BLaER1 (cell line): ENCODE measurements at regions not wholly inside any gene's neighbourhood (a gene's known extent, or its start where the extent isn't known, plus 50 kb on each side); places are given as distances from the start of the nearest gene placed in this dataset.
"Not testable (repeated sequence)": the region's sequence is repeated elsewhere in the genome, so short reads cannot be mapped to it uniquely, and the experiment has no call there.

Source experiments
- H3K27ac ChIP-seq: shearing (Covaris generic); formaldehyde crosslinking; 2 replicates; pipeline ENCODE4 v1.8.1; 2022
- H3K27me3 ChIP-seq: shearing (Covaris generic); formaldehyde crosslinking; 2 replicates; pipeline ENCODE4 v1.8.1; 2022
- H3K36me3 ChIP-seq: shearing (Covaris generic); formaldehyde crosslinking; 2 replicates; pipeline ENCODE4 v1.8.1; 2022
- H3K4me1 ChIP-seq: shearing (Covaris generic); formaldehyde crosslinking; 2 replicates; pipeline ENCODE4 v1.8.1; 2022
- H3K4me2 ChIP-seq: shearing (Covaris generic); formaldehyde crosslinking; 2 replicates; pipeline ENCODE4 v1.8.1; 2022
- H3K4me3 ChIP-seq: shearing (Covaris generic); formaldehyde crosslinking; 2 replicates; pipeline ENCODE4 v1.8.1; 2022
- H3K9ac ChIP-seq: shearing (Covaris generic); formaldehyde crosslinking; 2 replicates; pipeline ENCODE4 v1.8.1; 2022
- H3K9me3 ChIP-seq: shearing (Covaris generic); formaldehyde crosslinking; 2 replicates; pipeline ENCODE4 v1.8.1; 2022
- H4K20me1 ChIP-seq: shearing (Covaris generic); formaldehyde crosslinking; 2 replicates; pipeline ENCODE4 v1.8.1; 2022
- Cebpa-rat ChIP-seq: shearing (Covaris generic); IDR thresholded peaks from 2 replicates; pipeline ENCODE4 v1.8.1; 2022

DNA sequence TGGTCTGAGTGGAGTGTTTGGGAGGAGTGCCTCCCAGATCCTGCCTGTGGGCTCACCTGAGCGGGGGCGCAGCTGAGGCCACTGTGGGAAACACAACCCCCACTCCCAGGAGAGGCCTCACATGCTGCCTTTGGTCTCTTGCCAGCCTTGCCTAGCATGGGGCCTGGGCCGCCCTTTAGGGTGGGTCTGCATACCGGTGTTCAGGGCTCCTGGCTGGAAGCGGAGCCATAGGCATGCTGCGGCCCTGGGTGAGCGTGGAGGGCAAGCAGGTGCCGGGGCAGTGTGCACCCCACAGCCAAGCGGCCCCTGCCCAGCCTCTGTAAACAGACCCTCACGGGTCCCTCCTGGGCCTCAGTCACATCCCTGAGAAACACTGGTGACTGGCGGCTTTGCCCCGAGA is 255.3 kb downstream of the ANKRD30B start:
- peaks cover 31% of the 10 kb centered on the region for H3K9me3 ChIP-seq
- not testable (repeated sequence) for H3K27ac ChIP-seq, H3K4me2 ChIP-seq, H4K20me1 ChIP-seq, H3K9ac ChIP-seq, H3K36me3 ChIP-seq, H3K27me3 ChIP-seq, H3K4me3 ChIP-seq, H3K4me1 ChIP-seq

DNA sequence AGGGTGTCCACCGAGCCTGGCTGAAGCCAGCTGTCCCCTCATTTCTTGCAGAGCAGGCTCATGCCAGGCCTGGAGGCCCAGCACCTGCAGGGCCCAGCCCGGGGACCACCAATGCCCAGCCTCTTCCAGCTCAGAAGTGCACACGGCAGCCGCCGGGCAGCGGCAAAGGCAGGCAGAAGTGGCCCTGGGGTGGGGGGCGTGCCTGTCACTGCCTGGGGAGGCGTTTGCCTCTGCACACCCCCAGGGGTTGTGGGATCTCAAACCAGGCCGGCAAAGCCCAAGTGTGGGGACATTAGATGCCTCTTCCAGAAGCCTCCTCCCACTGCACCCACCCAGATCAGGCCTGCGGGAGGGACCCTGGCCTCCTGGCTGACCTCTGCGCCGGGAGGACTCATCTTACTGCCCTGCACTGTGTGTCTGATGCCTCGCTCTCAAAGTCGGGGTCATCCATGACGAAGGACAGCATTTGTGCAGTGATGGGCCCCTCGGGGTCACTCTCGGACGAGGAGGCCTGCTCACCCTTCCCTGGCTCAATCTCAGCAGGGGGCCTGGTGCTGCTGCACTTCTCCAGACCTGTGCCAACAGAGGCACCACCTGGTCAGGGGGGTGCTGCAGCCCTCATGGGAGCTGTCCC is 255.8 kb downstream of the ANKRD30B start:
- not testable (repeated sequence) for H4K20me1 ChIP-seq, H3K27ac ChIP-seq, H3K27me3 ChIP-seq, H3K4me3 ChIP-seq, H3K36me3 ChIP-seq, H3K9ac ChIP-seq, H3K4me2 ChIP-seq, H3K4me1 ChIP-seq
- peaks cover 26% of the 10 kb centered on the region for H3K9me3 ChIP-seq

DNA sequence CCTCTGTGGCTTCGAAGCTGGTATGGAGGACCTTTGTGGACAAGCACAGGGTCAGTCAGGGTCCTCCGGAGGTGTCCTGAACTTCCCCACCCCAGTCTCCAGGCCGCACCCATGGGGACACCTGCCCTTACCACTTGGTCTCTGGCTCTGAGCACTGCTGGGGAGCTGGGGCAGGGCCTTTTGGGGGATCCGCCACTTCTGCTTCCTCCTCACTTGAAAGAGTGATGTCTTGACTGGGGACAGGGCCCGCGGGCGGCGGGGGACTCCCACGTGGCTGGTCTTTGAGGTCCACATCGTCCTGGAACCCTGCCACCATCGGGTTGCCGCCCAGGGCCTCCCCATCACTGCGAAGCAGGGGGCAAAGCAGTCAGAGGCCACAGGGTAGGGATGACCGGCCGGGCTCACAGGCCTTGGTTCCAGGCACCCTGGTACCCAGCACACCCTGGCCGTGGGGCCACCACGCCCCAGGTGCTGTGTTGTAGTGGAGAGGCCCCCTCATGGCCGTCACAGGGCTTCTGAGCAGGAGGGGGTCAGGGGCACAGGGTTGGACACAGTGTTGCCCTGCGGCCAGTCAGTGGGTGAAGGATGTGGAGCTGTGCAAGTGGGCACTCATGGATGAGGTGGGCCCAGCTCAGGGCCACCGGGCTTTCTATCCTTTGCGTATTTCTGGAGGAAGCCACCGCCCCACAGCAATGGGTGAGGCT is 256.4 kb downstream of the ANKRD30B start:
- not testable (repeated sequence) for H3K4me3 ChIP-seq, H3K9ac ChIP-seq, H3K36me3 ChIP-seq, H3K27ac ChIP-seq, H3K27me3 ChIP-seq, H3K4me1 ChIP-seq, H4K20me1 ChIP-seq, H3K4me2 ChIP-seq
- H3K9me3 ChIP-seq, result peaks cover 19% of the 10 kb centered on the region

DNA sequence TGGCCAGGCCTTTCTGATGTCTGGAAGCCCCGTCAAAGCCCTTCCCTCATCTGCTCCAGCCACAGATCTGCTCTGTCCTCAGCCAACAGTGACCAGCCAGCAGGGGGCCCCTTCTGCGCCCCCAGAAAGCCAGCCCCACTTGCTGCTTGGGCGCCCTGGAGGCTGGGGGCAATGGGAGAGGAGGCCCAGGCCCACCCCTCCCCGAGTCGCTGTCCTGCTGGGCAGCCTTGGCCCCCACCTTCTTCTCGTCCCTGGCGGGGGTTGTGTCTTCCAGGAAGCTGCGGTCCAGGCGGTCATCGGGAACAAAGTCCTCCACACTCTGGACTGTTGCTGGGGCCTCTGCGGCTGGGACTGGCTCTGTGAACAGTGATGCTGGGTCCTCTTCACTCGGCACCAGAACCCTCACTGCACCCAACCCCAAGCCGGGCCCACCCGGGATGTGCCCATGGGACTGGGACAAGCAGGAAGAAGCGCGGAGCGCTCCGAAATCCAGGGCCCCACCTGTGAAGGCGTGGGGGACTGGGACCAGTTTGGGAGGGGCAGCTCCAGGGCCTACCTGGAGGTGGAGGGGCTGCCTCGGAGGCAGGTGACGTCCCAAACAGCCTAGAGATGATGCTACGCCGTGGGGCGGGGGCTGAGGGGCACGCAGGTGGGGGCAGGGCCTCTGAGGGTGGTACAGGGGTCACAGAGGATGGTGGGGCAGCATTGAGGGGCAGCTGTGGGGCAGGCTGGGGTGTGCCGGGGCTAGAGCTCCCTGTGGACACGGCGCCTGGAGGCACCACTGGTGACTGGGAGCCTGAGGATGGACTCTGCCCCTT is 257.6 kb downstream of the ANKRD30B start:
- peaks cover 10% of the 10 kb centered on the region; the same call in 1 of the 2 replicates for H3K9me3 ChIP-seq
- no peak overlapping the region for H3K9ac ChIP-seq
- H3K4me2 ChIP-seq, result no peak overlapping the region
- no peaks in the 10 kb centered on the region for H3K36me3 ChIP-seq
- no peak overlapping the region for H3K4me3 ChIP-seq
- no peaks in the 10 kb centered on the region for H3K27me3 ChIP-seq
- TF ChIP-seq Cebpa-rat, result no peak
- H3K4me1 ChIP-seq, result no peaks in the 10 kb centered on the region
- no peaks in the 10 kb centered on the region for H4K20me1 ChIP-seq
- no peak overlapping the region for H3K27ac ChIP-seq

DNA sequence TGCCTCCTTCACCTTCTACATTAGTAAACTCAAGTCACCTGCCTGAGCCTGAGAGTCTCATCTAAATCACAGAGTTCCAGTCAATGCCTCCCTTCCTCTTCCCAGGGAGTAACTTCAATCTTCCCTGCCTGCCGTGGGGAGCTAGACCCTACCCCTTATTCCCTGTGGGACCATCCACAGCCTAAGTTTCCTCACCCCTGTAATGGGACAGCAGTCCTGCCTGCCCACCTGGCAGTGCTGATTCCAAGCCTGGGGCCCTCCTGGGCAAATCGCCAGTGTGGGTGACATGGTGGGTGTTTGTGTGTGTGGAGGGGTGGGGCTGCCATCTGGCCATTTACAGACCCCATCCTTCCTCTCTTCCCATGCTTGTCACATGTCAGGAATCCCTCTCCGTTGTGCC is 258.6 kb downstream of the ANKRD30B start:
- not testable (repeated sequence) for H3K4me1 ChIP-seq, H3K27me3 ChIP-seq, H4K20me1 ChIP-seq, H3K27ac ChIP-seq, H3K4me3 ChIP-seq, H3K9ac ChIP-seq, H3K4me2 ChIP-seq, H3K36me3 ChIP-seq, H3K9me3 ChIP-seq

DNA sequence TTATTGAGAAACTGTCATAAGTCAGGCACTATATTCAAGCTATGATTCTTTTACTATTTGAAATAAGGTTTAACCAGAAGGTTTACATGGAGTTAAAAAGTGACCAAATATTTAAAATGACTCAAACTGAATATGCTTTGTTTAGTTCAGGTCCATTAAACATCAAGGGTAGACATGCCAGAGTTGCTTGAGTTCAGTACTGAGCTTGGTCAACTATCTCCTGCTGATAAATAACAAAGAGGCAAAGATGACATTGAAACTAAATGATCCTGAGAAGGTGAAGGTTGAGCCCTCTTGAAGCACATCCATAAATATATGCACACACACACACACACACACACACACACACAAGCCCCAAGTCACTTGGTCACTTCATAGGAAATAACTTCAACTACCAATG is 278.1 kb downstream of the ANKRD30B start:
- H3K4me2 ChIP-seq, H3K4me3 ChIP-seq, H3K27me3 ChIP-seq, H3K36me3 ChIP-seq, H3K27ac ChIP-seq, H3K9me3 ChIP-seq, H3K9ac ChIP-seq, H3K4me1 ChIP-seq, H4K20me1 ChIP-seq: not testable (repeated sequence)

DNA sequence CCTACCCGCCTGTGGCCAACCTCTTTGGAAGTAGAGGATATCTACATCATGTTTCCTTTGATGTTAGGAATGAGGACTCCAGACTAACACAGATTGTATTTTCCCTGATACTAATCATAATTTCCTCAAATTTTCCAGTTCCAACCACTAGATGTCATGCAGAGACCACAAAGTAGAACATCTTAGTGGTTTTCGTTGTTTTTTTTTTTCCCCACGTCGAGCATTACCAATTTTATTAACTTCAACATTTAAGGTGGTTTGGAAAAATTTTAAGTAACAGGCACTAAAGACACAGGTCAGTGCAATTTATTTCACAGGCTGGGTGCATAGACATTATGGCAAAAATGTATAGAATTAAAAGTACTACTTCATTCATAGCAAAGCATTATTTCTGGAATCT is 280.1 kb downstream of the ANKRD30B start:
- not testable (repeated sequence) for H3K4me1 ChIP-seq, H3K27me3 ChIP-seq, H3K4me2 ChIP-seq, H3K4me3 ChIP-seq, H4K20me1 ChIP-seq, H3K27ac ChIP-seq, H3K36me3 ChIP-seq, H3K9me3 ChIP-seq, H3K9ac ChIP-seq

DNA sequence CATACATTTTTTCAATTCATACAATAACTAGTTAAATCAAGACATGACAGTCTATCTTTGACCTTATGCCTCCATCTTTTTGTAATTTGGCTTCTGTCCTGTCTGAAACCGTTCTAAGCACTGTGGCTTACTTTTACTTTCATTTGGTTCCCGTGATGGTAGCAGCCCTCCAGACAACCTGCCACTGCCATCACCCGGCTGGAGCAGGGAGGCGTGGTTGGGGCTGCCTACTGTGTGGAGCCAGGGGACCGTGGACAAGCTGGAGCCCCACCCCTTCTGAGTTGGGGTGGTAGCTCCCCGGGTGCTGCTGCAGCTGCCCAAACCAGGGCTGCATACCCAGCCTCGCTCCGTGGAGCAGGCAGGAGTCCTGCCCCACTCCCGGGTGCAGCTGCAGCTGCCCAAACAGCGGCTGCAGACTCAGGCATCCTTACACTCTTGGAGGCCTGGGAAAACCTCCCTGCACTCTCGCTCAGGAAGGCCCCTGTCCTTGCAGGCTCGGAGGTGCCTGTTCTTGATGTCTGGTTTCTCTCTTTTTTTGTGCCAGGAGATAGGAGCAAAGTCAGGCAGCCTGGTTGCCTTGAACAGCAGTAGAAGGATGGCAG is 312.4 kb downstream of the ANKRD30B start:
- H3K9me3 ChIP-seq, H3K4me3 ChIP-seq, H4K20me1 ChIP-seq, H3K4me2 ChIP-seq, H3K27ac ChIP-seq, H3K9ac ChIP-seq, H3K36me3 ChIP-seq, H3K27me3 ChIP-seq, H3K4me1 ChIP-seq: not testable (repeated sequence)

DNA sequence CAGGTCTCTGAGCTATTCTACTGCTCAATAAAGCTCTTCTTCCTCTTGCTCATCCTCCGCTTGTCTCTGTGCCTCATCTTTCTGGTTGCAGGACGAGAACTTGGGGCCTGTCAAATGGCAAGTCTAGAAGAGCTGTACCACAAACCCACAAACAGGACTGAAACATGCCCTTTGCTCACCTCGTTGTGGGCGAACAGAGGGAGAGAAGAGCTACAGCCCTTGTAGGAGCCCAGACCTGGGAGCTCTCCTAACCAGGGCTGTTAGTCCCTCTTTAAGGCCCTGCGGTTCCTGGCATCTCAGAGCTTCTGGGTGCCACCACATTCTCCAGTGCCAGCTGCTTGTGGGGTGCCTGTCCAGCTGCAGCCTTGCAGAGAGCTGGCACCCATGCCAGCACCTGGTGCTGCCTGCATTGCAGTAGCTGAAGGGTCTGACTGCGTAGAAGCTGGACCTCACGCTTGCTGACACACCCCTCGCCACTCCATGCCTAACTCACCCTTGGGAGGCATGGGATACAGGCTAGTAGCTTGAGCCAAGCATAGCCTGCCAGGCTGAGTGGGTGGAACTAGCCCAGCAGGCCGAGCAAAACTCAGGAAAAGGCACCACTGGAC is 313.4 kb downstream of the ANKRD30B start:
- H3K27ac ChIP-seq, H3K4me3 ChIP-seq, H3K36me3 ChIP-seq, H3K9me3 ChIP-seq, H3K4me1 ChIP-seq, H3K4me2 ChIP-seq, H4K20me1 ChIP-seq, H3K27me3 ChIP-seq, H3K9ac ChIP-seq: not testable (repeated sequence)

DNA sequence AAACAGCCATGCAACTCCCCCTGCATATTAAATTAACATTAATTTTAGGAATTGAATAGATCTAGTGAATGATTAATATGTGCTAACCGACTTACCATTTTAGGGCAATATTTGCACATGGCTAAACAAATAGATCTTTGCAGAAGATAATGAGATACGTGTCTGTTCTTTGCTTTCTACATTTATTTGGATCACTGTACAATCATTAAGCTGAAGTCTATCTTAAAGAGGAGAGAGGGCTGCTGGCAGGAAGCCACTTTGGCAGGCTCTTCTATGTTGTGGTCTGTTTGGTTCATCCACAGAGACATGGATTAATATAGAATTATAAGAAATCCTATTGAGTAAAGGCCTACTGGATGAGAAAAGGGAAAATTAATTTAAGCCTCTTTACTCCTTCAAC is 318.5 kb downstream of the ANKRD30B start:
- not testable (repeated sequence) for H3K27me3 ChIP-seq, H3K4me3 ChIP-seq, H3K9me3 ChIP-seq, H3K27ac ChIP-seq, H3K36me3 ChIP-seq, H3K4me2 ChIP-seq, H3K9ac ChIP-seq, H3K4me1 ChIP-seq, H4K20me1 ChIP-seq

DNA sequence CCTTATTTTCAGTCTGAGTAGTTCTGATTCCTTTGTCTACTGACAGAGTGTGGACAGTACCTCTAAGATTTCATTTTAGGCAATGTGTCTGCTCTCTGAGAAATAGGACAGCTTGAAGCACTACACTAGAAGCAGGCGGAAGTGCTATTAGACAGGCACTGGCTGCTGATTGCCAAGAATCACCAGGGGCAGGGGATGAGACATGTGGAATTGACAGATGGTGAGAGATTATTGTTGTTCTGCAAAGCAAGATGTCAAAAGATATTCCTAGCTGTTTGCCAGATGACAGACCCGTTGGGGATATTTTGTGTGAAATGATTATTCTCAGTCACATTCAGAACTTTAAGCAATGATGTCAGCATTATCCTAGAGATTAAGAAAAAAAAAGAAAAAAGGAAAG is 323.3 kb downstream of the ANKRD30B start:
- not testable (repeated sequence) for H3K27me3 ChIP-seq, H3K36me3 ChIP-seq, H4K20me1 ChIP-seq, H3K9ac ChIP-seq, H3K4me1 ChIP-seq, H3K4me2 ChIP-seq, H3K4me3 ChIP-seq, H3K27ac ChIP-seq, H3K9me3 ChIP-seq
